ENCODE measurements at regions not wholly inside any gene's neighbourhood (a gene's known extent, or its start where the extent isn't known, plus 50 kb on each side); places are given as distances from the start of the nearest gene placed in this dataset.

GRCh38 chr12:97951717-97952116, 489.1 kb downstream of the RMST start:
- no peak overlapping the region for H3K4me2 ChIP-seq (ENCODE audit: low read depth, low read length, poor library complexity, severe bottlenecking)
- no peak overlapping the region for H2AFZ ChIP-seq (ENCODE audit: low read depth, low read length, severe bottlenecking)
- H4K20me1 ChIP-seq (ENCODE audit: low read depth, low read length): no peaks in the 10 kb centered on the region
- no peaks in the 10 kb centered on the region for H3K27me3 ChIP-seq (ENCODE audit: low read length)
- H3K79me2 ChIP-seq (ENCODE audit: insufficient read depth, low read length): no peaks in the 10 kb centered on the region
- no peak overlapping the region for H3K9ac ChIP-seq (ENCODE audit: low read length)
- H3K4me3 ChIP-seq (ENCODE audit: insufficient read depth, low read length, poor library complexity, severe bottlenecking): no peak overlapping the region
- H3K9me2 ChIP-seq (replicated peaks; ENCODE audit: insufficient read depth, low read length): no peaks in the 10 kb centered on the region; the same call in 1 of the 2 replicates
- TF ChIP-seq CTCF (IDR thresholded peaks at IDR 0.05; ENCODE audit: insufficient read depth, low read length, poor library complexity, severe bottlenecking) (no peak), EZH2phosphoT487 (conservative IDR thresholded peaks at IDR 0.05; ENCODE audit: low read length) (no peak)
- H3K9me3 ChIP-seq (ENCODE audit: insufficient read depth, low read length): no peaks in the 10 kb centered on the region
- no peaks in the 10 kb centered on the region for H3K36me3 ChIP-seq (ENCODE audit: low read length)
- no peak overlapping the region for H3K27ac ChIP-seq (ENCODE audit: low read depth, low read length)
- no peaks in the 10 kb centered on the region for H3F3A ChIP-seq (ENCODE audit: insufficient read depth)

- Histone ChIP-seq H3K36me3 (ENCODE audit: low read length) (no peaks in the 10 kb centered on the region), H3F3A (ENCODE audit: insufficient read depth) (no peaks in the 10 kb centered on the region), H2AFZ (ENCODE audit: low read depth, low read length, severe bottlenecking) (no peak overlapping the region), H4K20me1 (ENCODE audit: low read depth, low read length) (no peaks in the 10 kb centered on the region), H3K4me3 (ENCODE audit: insufficient read depth, low read length, poor library complexity, severe bottlenecking) (no peak overlapping the region), H3K27ac (ENCODE audit: low read depth, low read length) (no peak overlapping the region), H3K27me3 (ENCODE audit: low read length) (no peaks in the 10 kb centered on the region), H3K79me2 (ENCODE audit: insufficient read depth, low read length) (no peaks in the 10 kb centered on the region), H3K9me2 (replicated peaks; ENCODE audit: insufficient read depth, low read length) (no peaks in the 10 kb centered on the region; the same call in 1 of the 2 replicates), H3K4me2 (ENCODE audit: low read depth, low read length, poor library complexity, severe bottlenecking) (no peak overlapping the region), H3K9ac (ENCODE audit: low read length) (no peak overlapping the region), H3K9me3 (ENCODE audit: insufficient read depth, low read length) (no peaks in the 10 kb centered on the region)
- TF ChIP-seq EZH2phosphoT487 (conservative IDR thresholded peaks at IDR 0.05; ENCODE audit: low read length) (no peak), CTCF (IDR thresholded peaks at IDR 0.05; ENCODE audit: insufficient read depth, low read length, poor library complexity, severe bottlenecking) (no peak)
Observed at GRCh38 chr12:97957109-97957508, 494.5 kb downstream of the RMST start.

GRCh38 chr12:97960225-97960624, 497.6 kb downstream of the RMST start:
- Histone ChIP-seq H3K4me3 (ENCODE audit: insufficient read depth, low read length, poor library complexity, severe bottlenecking) (no peak overlapping the region), H3K36me3 (ENCODE audit: low read length) (no peaks in the 10 kb centered on the region), H3F3A (ENCODE audit: insufficient read depth) (no peaks in the 10 kb centered on the region), H4K20me1 (ENCODE audit: low read depth, low read length) (no peaks in the 10 kb centered on the region), H3K27me3 (ENCODE audit: low read length) (no peaks in the 10 kb centered on the region), H3K9ac (ENCODE audit: low read length) (no peak overlapping the region), H3K4me2 (ENCODE audit: low read depth, low read length, poor library complexity, severe bottlenecking) (no peak overlapping the region), H3K79me2 (ENCODE audit: insufficient read depth, low read length) (no peaks in the 10 kb centered on the region), H2AFZ (ENCODE audit: low read depth, low read length, severe bottlenecking) (no peak overlapping the region), H3K9me3 (ENCODE audit: insufficient read depth, low read length) (no peaks in the 10 kb centered on the region), H3K27ac (ENCODE audit: low read depth, low read length) (no peak overlapping the region), H3K9me2 (replicated peaks; ENCODE audit: insufficient read depth, low read length) (no peaks in the 10 kb centered on the region)
- TF ChIP-seq CTCF (IDR thresholded peaks at IDR 0.05; ENCODE audit: insufficient read depth, low read length, poor library complexity, severe bottlenecking) (no peak), EZH2phosphoT487 (conservative IDR thresholded peaks at IDR 0.05; ENCODE audit: low read length) (no peak)
